Lung (tissue), 11 donors: ENCODE measurements at regions not wholly inside any gene's neighbourhood (a gene's known extent, or its start where the extent isn't known, plus 50 kb on each side); places are given as distances from the start of the nearest gene placed in this dataset.

Experiments used
- ATAC-seq: fragments of 200-7000 bp; cut with Tn5 transposase; one replicate; pipeline ENCODE4 v1.9.1; 2020; ENCODE audit warnings: moderate number of reproducible peaks; ENCODE audit not compliant: insufficient read depth, low FRiP score
- DNase-seq, 3 donors: peaks; one replicate each; pipeline ENCODE4 v3.0.0-alpha.2; 2013 to 2017
- H3K27ac ChIP-seq, 2 donors: one replicate each; pipeline ENCODE4 v1.5.1; 2013; ENCODE audit warnings: mild to moderate bottlenecking in 2 of 2, moderate library complexity in 2 of 2, control low read depth in 1 of 2, inconsistent platforms in 1 of 2, low read depth in 1 of 2, low read length in 1 of 2
- H3K27me3 ChIP-seq, 3 donors: one replicate each; pipeline ENCODE4 v1.5.1; 2013; ENCODE audit warnings: low read length in 2 of 3; ENCODE audit not compliant: control insufficient read depth in 3 of 3, insufficient read depth in 3 of 3
- H3K36me3 ChIP-seq, 4 donors: one replicate each; pipeline ENCODE4 v1.5.1; 2013; ENCODE audit warnings: low read length in 4 of 4, mild to moderate bottlenecking in 1 of 4, moderate library complexity in 1 of 4; ENCODE audit not compliant: control insufficient read depth in 4 of 4, insufficient read depth in 4 of 4
- H3K4me1 ChIP-seq, 5 donors: one replicate each; pipeline ENCODE4 v1.5.1; 2013; ENCODE audit warnings: low read length in 5 of 5, mild to moderate bottlenecking in 2 of 5, moderate library complexity in 1 of 5; ENCODE audit not compliant: control insufficient read depth in 5 of 5, insufficient read depth in 5 of 5
- H3K4me3 ChIP-seq: one replicate; pipeline ENCODE4 v1.5.1; 2013; ENCODE audit warnings: mild to moderate bottlenecking, control low read depth, moderate library complexity
- H3K9ac ChIP-seq, 2 donors: one replicate each; pipeline ENCODE4 v1.5.1; 2013; ENCODE audit warnings: low read length in 2 of 2, control low read depth in 1 of 2; ENCODE audit not compliant: insufficient read depth in 1 of 2
- H3K9me3 ChIP-seq, 4 donors: one replicate each; pipeline ENCODE4 v1.5.1; 2013; ENCODE audit warnings: low read length in 3 of 4, mild to moderate bottlenecking in 1 of 4, moderate library complexity in 1 of 4; ENCODE audit not compliant: control insufficient read depth in 4 of 4, insufficient read depth in 3 of 4
- CTCF ChIP-seq: IDR thresholded peaks from 2 replicates; pipeline ENCODE4 v1.5.1; 2012; ENCODE audit warnings: mild to moderate bottlenecking; ENCODE audit errors: control extremely low read depth, extremely low read depth
- WGBS, 2 donors: extraction: QIAGEN DNeasy Blood & Tissue Kit; methylation state at CpG; one replicate each; pipeline ENCODE4 v1.1.7; 2013; 5-methylcytosine and 5-hydroxymethylcytosine counted together
- donor health status: control.
- donor health status: control.
- donor health status: Bipolar disorder and iron deficiency.
- donor health status: healthy.
- donor health status: DM: yes; HTN: yes; CAD: no.

- Histone ChIP-seq H3K36me3 (no peaks in the 10 kb centered on the region), H3K9ac (no peak overlapping the region), H3K4me3 (no peak overlapping the region), H3K27ac (no peak overlapping the region), H3K4me1 (peaks cover 0 to 19% (median 0%) of the 10 kb centered on the region in 5 donors), H3K27me3 (no peaks in the 10 kb centered on the region), H3K9me3 (no peaks in the 10 kb centered on the region)
- 50 to 70% methylated on average over 4 of the region's 4 CpGs for WGBS, 2 donors
- DNase-seq = no peak
- no peak for ATAC-seq
- TF ChIP-seq CTCF = no peak
These were observed 501.7 kb upstream of the TCF4 start for GRCh38 chr18:56089612-56090258.

GRCh38 chr18:56086786-56087185 is 498.8 kb upstream of the TCF4 start:
- WGBS, 2 donors = 92 to 95% methylated on average over 7 of the region's 7 CpGs

GRCh38 chr18:56086176-56086575 is 498.2 kb upstream of the TCF4 start:
- Histone ChIP-seq H3K27me3 (no peaks in the 10 kb centered on the region), H3K27ac (no peak overlapping the region), H3K36me3 (no peaks in the 10 kb centered on the region), H3K9me3 (no peaks in the 10 kb centered on the region), H3K4me3 (no peak overlapping the region), H3K4me1 (peaks cover 2 to 50% (median 21%) of the 10 kb centered on the region in 5 donors), H3K9ac (no peak overlapping the region)
- ATAC-seq (no peak), DNase-seq (no peak)
- TF ChIP-seq CTCF = no peak
- 89 to 95% methylated on average over 4 of the region's 4 CpGs for WGBS, 2 donors

More at GRCh38 chr18:56086786-56087185, 498.8 kb upstream of the TCF4 start:
- no peaks in the 10 kb centered on the region for H3K27me3 ChIP-seq
- H3K4me3 ChIP-seq = no peak overlapping the region
- H3K27ac ChIP-seq = no peak overlapping the region
- DNase-seq (no peak), ATAC-seq (no peak)
- H3K36me3 ChIP-seq = no peaks in the 10 kb centered on the region
- no peak for TF ChIP-seq CTCF
- H3K9ac ChIP-seq = no peak overlapping the region
- peaks cover 2 to 44% (median 16%) of the 10 kb centered on the region in 5 donors for H3K4me1 ChIP-seq
- no peaks in the 10 kb centered on the region for H3K9me3 ChIP-seq

- WGBS, 2 donors = 58 to 70% methylated on average over 5 of the region's 5 CpGs
- ATAC-seq = no peak
- no peak for TF ChIP-seq CTCF
- Histone ChIP-seq H3K36me3 (no peaks in the 10 kb centered on the region), H3K9me3 (no peaks in the 10 kb centered on the region), H3K27me3 (no peaks in the 10 kb centered on the region), H3K4me1 (peaks cover 2 to 54% (median 21%) of the 10 kb centered on the region in 5 donors), H3K9ac (no peak overlapping the region), H3K4me3 (no peak overlapping the region), H3K27ac (no peak overlapping the region)
- peak in 2 of 3 donors; percentile 48 to 74 for DNase-seq
These were observed 497.6 kb upstream of the TCF4 start for GRCh38 chr18:56085551-56085950.
